Erythroblast (primary cell): ENCODE measurements at regions not wholly inside any gene's neighbourhood (a gene's known extent, or its start where the extent isn't known, plus 50 kb on each side); places are given as distances from the start of the nearest gene placed in this dataset.

Source experiments
- GATA1 ChIP-seq: IDR thresholded peaks from 2 replicates; pipeline ENCODE4 v1.6.1; 2011; ENCODE audit warnings: low read depth, mild to moderate bottlenecking, control low read depth, low read length, moderate library complexity
- POLR2A ChIP-seq: IDR thresholded peaks from 2 replicates; pipeline ENCODE4 v1.6.1; 2011; ENCODE audit warnings: mild to moderate bottlenecking, low read length

- TF ChIP-seq POLR2A (no peak), GATA1 (no peak)
Observed at GRCh38 chr16:51813609-51814008, 662.5 kb upstream of the SALL1 start.
